Astrocyte of the spinal cord (primary cell): ENCODE measurements at regions not wholly inside any gene's neighbourhood (a gene's known extent, or its start where the extent isn't known, plus 50 kb on each side); places are given as distances from the start of the nearest gene placed in this dataset.
"Not testable (repeated sequence)": the region's sequence is repeated elsewhere in the genome, so short reads cannot be mapped to it uniquely, and the experiment has no call there.

Source experiments
- DNase-seq: peaks from one replicate; pipeline ENCODE4 v3.0.0; 2011; ENCODE audit warnings: low read depth, low spot score
- H3K4me3 ChIP-seq: 2 replicates; pipeline ENCODE4 v1.5.1; 2011; ENCODE audit warnings: low read depth, mild to moderate bottlenecking, low read length, moderate library complexity
- CTCF ChIP-seq: IDR thresholded peaks from 2 replicates; pipeline ENCODE4 v1.5.1; 2012; ENCODE audit warnings: low read depth, mild to moderate bottlenecking, low read length, inconsistent platforms
- in situ Hi-C: cut with HindIII; loops from 2 replicates; pipeline ENCODE4 v1.10.0; 2017; ENCODE audit warnings: low sequenced_read_pairs

DNA sequence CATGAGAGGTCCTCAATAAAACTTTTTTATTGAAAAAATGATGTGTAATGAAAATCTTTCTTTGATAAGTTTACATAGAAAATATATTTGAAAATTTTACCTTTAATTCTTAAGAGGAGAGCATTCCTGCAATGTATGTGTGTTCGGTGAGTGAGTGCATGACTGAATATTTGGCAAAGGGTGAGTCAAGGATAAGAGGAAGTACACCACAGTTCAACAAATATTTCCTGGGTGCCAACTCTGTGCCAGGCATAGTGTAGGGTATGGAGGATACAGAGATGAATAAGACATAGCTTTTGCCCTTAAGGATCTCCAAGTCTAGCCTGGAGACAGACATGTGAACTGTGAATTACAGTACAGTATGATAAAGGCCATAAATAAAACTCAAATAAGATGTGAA is 84.7 kb upstream of the GPR101 start:
- no peak for TF ChIP-seq CTCF
- DNase-seq = no peak
- no peak overlapping the region for H3K4me3 ChIP-seq
- in situ Hi-C loops = no loop called here

DNA sequence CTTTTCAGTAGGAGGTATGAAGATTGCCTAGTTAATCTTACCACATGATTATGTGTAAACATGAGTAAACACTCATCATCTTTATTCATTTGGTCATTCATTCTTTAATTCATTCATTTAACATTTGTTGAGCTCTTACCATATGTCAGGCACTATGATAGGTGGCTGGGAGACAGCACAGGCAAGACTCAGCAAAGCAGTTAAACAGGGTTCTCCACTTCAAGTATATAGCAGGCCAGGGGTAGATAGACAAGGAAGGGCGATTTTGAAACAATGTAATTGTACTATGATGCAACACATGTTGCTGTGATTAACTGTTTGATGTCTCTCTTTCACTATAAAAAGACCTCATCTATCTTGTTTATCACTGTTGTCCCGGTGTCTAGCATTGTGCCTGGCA is 84.3 kb upstream of the GPR101 start:
- no peak for DNase-seq
- no peak overlapping the region for H3K4me3 ChIP-seq
- TF ChIP-seq CTCF = no peak
- in situ Hi-C loops = no loop called here

GRCh38 chrX:137107877-137108276 is 74.1 kb upstream of the GPR101 start:
- DNase-seq, in situ Hi-C loops, H3K4me3 ChIP-seq: not testable (repeated sequence)

GRCh38 chrX:137101273-137101990 is 67.6 kb upstream of the GPR101 start:
- DNase-seq = no peak
- in situ Hi-C loops = no loop called here
- TF ChIP-seq CTCF = no peak
- H3K4me3 ChIP-seq = no peak overlapping the region
